Colonic mucosa (tissue), 4 donors: ENCODE measurements at regions not wholly inside any gene's neighbourhood (a gene's known extent, or its start where the extent isn't known, plus 50 kb on each side); places are given as distances from the start of the nearest gene placed in this dataset.
A peak's percentile ranks its signal among the peaks of the same experiment; 100 is the strongest.

Source experiments
- DNase-seq: peaks from one replicate; pipeline ENCODE4 v3.0.0-alpha.2; 2020
- H3K27ac ChIP-seq: fragments of 200-600 bp; one replicate; pipeline ENCODE4 v1.8.0; 2021
- H3K27me3 ChIP-seq: fragments of 200-600 bp; one replicate; pipeline ENCODE4 v1.8.0; 2021
- H3K36me3 ChIP-seq: fragments of 200-600 bp; one replicate; pipeline ENCODE4 v1.8.0; 2021
- H3K4me1 ChIP-seq: fragments of 200-600 bp; one replicate; pipeline ENCODE4 v1.8.0; 2021; ENCODE audit warnings: mild to moderate bottlenecking
- H3K4me3 ChIP-seq: fragments of 200-600 bp; one replicate; pipeline ENCODE4 v1.8.0; 2021
- H3K9ac ChIP-seq, 2 donors: one replicate each; pipeline ENCODE4 v1.7.0; 2013; ENCODE audit warnings: control low read depth in 2 of 2, low read depth in 2 of 2, low read length in 2 of 2
- H3K9me3 ChIP-seq: fragments of 200-600 bp; one replicate; pipeline ENCODE4 v1.8.0; 2021
- intact Hi-C: fragments of 100-400 bp; cut with DNase I; formaldehyde crosslinking; loops from one replicate; pipeline ENCODE4 v1.14.1; 2022
- TF ChIP-seq, protein P1 (sequence below): fragments of 200-600 bp; IDR thresholded peaks from one replicate; pipeline ENCODE4 v1.8.0; 2022; ENCODE audit warnings: antibody characterized with exemption, mild to moderate bottlenecking
- donor health status: healthy.
- donor health status: DM: no; HTN: no; CAD: no.
- donor health status: DM: no; HTN: no; CAD: no.

DNA sequence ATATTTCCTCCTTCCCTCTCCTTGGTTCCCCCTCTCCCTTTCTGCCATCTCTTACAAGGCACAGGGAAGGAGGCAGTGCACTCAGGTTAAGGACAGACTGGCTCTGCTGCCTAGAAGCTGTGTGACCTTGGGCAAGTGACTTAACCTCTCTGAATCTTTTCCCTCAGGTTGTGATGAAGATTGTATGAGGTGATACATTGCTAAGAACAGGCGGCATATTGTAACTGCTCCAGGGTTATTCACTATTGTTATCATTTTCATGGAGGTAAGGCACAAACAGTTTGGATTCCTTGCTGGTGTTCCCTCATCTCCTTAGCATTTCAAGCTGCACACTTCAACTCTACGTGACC lies 126.6 kb upstream of the CXCR4 start:
- no peak overlapping the region for H3K4me3 ChIP-seq
- DNase-seq = no peak
- no peak overlapping the region for H3K9ac ChIP-seq
- TF ChIP-seq, protein P1, sequence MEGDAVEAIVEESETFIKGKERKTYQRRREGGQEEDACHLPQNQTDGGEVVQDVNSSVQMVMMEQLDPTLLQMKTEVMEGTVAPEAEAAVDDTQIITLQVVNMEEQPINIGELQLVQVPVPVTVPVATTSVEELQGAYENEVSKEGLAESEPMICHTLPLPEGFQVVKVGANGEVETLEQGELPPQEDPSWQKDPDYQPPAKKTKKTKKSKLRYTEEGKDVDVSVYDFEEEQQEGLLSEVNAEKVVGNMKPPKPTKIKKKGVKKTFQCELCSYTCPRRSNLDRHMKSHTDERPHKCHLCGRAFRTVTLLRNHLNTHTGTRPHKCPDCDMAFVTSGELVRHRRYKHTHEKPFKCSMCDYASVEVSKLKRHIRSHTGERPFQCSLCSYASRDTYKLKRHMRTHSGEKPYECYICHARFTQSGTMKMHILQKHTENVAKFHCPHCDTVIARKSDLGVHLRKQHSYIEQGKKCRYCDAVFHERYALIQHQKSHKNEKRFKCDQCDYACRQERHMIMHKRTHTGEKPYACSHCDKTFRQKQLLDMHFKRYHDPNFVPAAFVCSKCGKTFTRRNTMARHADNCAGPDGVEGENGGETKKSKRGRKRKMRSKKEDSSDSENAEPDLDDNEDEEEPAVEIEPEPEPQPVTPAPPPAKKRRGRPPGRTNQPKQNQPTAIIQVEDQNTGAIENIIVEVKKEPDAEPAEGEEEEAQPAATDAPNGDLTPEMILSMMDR = no peak
- intact Hi-C loops = no loop called here
- no peaks in the 10 kb centered on the region for H3K36me3 ChIP-seq
- no peak overlapping the region for H3K27ac ChIP-seq
- no peaks in the 10 kb centered on the region for H3K27me3 ChIP-seq
- H3K4me1 ChIP-seq = no peaks in the 10 kb centered on the region
- H3K9me3 ChIP-seq = no peaks in the 10 kb centered on the region

DNA sequence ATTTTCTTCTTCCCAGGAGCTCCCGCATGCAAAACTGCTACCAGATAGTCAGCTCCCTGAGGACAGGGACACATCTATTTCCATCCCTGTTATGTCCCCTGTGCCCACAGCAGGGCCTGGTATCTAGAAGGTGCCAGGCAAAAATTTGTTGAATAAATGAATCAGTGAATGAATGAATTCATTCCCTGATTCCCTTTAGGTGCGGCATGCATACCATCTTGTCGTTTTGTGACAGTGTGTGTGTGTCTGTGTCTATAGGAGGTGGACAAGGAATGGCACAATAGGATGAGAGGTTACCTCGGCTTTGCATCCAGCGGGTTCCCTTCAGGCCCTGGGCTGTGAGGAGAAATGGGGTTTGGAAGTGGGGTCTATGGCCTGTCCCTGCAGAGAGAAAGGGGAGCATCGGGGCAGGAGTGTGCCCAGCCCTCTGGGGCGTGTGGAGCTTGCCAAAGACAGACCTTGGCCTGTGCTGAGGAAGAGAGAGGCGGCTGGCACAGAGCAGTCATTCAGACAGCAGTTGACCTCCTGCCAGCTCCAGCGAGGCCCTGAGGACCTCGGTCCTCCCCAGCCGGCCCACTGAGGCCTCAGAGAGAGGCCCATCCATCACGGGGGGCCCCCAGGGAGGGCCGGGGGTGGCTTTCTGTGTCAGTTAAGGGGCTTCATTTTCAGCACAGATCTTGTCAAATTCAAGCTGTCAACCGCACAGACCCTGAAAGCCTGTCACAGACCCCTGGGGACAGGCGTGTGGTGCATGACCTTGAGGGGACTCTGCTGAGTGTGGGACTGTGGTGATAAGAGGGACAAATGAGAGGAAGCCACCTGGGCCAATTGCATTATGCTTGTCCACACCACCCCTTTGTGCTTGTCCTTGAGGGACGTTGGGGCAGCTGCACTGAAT lies 125.9 kb upstream of the CXCR4 start:
- intact Hi-C loops = no loop called here
- H3K27ac ChIP-seq = no peak overlapping the region
- no peak overlapping the region for H3K9ac ChIP-seq
- H3K9me3 ChIP-seq = no peaks in the 10 kb centered on the region
- no peak for DNase-seq
- no peaks in the 10 kb centered on the region for H3K4me1 ChIP-seq
- H3K4me3 ChIP-seq = no peak overlapping the region
- H3K27me3 ChIP-seq = no peaks in the 10 kb centered on the region
- H3K36me3 ChIP-seq = no peaks in the 10 kb centered on the region
- TF ChIP-seq, protein P1 = no peak

DNA sequence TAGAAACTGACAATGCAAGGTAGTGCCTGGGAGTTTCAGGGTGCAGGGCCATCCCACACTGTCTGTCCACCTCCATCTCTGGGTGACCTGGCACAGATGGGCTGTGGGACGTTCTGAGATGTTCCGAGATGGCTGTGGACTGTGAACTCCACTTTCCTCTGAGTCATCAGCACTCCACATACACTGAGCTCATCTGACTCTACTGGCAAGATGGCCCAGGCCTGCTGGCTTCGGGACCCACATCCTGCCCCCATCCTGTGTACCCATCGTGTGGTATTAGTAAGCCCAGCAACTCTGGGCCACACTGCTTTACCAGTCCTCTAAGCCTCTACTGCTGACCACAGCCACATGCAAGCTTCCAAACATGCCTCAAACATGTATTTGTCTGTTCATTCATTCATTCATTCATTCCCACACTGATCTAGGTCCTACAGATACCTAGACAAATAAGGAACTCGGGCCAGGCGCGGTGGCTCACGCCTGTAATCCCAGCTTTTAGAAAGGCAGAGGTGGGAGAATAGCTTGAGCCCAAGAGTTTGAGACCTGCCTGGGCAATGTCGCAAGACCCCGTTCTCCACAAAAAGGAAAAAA lies 124.8 kb upstream of the CXCR4 start:
- Histone ChIP-seq H3K36me3 (no peaks in the 10 kb centered on the region), H3K9me3 (no peaks in the 10 kb centered on the region), H3K4me3 (no peak overlapping the region), H3K27ac (no peak overlapping the region), H3K9ac (no peak overlapping the region), H3K4me1 (no peaks in the 10 kb centered on the region), H3K27me3 (no peaks in the 10 kb centered on the region)
- intact Hi-C loops = no loop called here
- DNase-seq = no peak
- TF ChIP-seq, protein P1 = no peak

DNA sequence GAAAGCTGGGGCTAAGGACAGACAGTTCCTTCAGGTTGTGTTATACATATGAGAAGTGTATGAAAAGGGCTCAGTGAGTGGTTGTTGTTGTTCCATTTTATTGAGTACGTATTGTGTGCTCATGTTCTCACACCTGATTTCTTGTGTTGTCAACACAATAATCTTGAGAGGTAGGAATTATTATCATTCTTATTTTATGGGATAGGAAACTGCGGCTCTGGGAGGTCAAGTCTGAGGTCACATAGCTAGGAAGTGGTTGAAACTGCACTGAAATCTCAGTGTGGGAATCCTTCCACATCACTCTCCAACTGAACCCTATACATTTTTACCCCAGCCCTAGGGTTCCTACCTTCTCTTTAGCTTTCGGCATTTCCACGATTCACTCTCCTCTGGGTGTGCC lies 124.2 kb upstream of the CXCR4 start:
- Histone ChIP-seq H3K4me1 (no peaks in the 10 kb centered on the region), H3K4me3 (no peak overlapping the region), H3K9me3 (no peaks in the 10 kb centered on the region), H3K9ac (no peak overlapping the region), H3K27ac (no peak overlapping the region), H3K36me3 (no peaks in the 10 kb centered on the region), H3K27me3 (no peaks in the 10 kb centered on the region)
- intact Hi-C loops = no loop called here
- TF ChIP-seq, protein P1 = no peak
- no peak for DNase-seq

DNA sequence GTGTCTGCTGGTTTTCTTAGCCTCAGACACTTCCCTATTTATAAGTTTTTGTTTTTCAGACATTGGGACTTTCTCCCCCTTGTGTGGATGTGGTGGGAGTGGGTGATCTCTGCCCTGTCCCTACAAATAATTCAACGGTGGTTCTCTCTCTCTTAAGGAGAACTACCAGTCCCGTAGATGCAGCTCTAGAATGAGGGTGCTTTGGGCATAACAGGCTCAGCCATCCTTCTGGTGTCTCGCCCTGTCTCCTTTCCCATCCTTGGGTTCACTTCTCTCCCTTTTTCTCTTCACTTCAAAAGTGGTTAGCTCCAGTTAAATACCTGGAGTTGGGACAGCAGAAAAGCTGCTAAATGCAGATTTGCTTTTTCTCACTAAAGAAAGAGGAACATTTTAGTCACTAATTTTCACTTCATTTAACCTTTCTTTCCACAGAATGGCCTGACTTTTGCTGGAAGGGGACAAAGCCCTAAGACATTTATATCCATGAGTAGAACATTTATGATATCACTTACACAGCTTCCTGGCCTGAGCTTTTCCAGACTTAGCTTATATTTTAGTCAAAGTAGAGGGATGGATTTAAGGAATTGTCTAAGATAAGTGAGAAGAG lies 121.2 kb upstream of the CXCR4 start:
- H3K4me1 ChIP-seq = no peaks in the 10 kb centered on the region
- intact Hi-C loops = no loop called here
- DNase-seq = no peak
- no peaks in the 10 kb centered on the region for H3K9me3 ChIP-seq
- no peak overlapping the region for H3K4me3 ChIP-seq
- TF ChIP-seq, protein P1 = no peak
- H3K27me3 ChIP-seq = no peaks in the 10 kb centered on the region
- H3K9ac ChIP-seq = no peak overlapping the region
- peak overlapping the region; percentile 60 for H3K27ac ChIP-seq
- H3K36me3 ChIP-seq = no peaks in the 10 kb centered on the region
